Mesodermal cell (in vitro differentiated cells): ENCODE measurements at regions not wholly inside any gene's neighbourhood (a gene's known extent, or its start where the extent isn't known, plus 50 kb on each side); places are given as distances from the start of the nearest gene placed in this dataset.
"Not testable (repeated sequence)": the region's sequence is repeated elsewhere in the genome, so short reads cannot be mapped to it uniquely, and the experiment has no call there.

Experiments
- H3K27ac ChIP-seq: 2 replicates; pipeline ENCODE4 v1.7.0; 2013; ENCODE audit warnings: mild to moderate bottlenecking, low read depth, low read length, moderate library complexity; ENCODE audit not compliant: severe bottlenecking
- H3K36me3 ChIP-seq: 2 replicates; pipeline ENCODE4 v1.7.1; 2013; ENCODE audit warnings: mild to moderate bottlenecking, low read length, moderate library complexity; ENCODE audit not compliant: control insufficient read depth, insufficient read depth
- H3K4me1 ChIP-seq: one replicate; pipeline ENCODE4 v1.7.1; 2013; ENCODE audit warnings: mild to moderate bottlenecking, low read length; ENCODE audit not compliant: insufficient read depth, control insufficient read depth, poor library complexity, severe bottlenecking
- H3K4me3 ChIP-seq: 2 replicates; pipeline ENCODE4 v1.7.0; 2013; ENCODE audit warnings: low read length, control low read depth, mild to moderate bottlenecking; ENCODE audit not compliant: insufficient read depth, poor library complexity, severe bottlenecking; ENCODE audit errors: extremely low read depth
- H3K9me3 ChIP-seq: 2 replicates; pipeline ENCODE4 v1.7.1; 2013; ENCODE audit warnings: mild to moderate bottlenecking, low read length, moderate library complexity; ENCODE audit not compliant: control insufficient read depth
- WGBS, 2 experiments: methylation state at CpG; one replicate each; pipeline ENCODE4 v1.1.5; 2013; ENCODE audit warnings: missing lambda C conversion rate in 2 of 2; ENCODE audit not compliant: insufficient coverage in 2 of 2; 5-methylcytosine and 5-hydroxymethylcytosine counted together

DNA sequence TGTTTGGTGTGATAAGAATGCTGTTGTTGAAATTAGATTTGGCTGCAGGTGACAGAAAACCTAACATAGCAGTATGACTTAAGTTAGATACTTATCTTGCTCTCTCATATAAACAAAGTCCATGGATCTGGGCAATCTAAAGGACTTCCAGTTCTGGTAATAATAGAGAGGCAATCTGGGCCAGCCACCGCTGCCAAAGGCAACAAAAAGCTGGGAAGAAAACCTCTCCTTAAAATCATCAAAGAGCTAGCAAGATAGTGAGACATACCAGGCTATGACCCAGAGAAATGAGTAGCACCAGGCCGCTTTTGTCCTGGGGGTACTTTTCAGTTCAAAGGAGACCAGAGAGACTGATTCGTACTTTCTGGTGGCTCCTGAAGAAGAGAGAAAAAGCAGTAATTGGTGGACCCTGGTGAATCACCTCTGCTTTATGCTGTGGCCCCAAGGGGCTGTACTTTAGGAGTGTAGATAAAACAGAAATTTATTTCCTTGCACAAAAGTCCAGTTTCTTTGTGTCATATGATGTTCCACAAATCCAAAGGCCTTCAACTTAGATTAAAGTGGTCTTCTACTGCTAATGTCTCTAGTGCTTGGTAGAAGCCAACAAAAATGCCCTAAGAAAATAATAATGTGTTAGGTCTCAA is 125.4 kb downstream of the TBX19 start:
- Histone ChIP-seq H3K36me3 (no peaks in the 10 kb centered on the region), H3K4me3 (no peak overlapping the region), H3K4me1 (peaks cover 33% of the 10 kb centered on the region), H3K9me3 (no peaks in the 10 kb centered on the region), H3K27ac (peak overlapping the region; percentile 47)
- WGBS, 2 experiments, result 49 to 86% methylated on average over 2 of the region's 3 CpGs

DNA sequence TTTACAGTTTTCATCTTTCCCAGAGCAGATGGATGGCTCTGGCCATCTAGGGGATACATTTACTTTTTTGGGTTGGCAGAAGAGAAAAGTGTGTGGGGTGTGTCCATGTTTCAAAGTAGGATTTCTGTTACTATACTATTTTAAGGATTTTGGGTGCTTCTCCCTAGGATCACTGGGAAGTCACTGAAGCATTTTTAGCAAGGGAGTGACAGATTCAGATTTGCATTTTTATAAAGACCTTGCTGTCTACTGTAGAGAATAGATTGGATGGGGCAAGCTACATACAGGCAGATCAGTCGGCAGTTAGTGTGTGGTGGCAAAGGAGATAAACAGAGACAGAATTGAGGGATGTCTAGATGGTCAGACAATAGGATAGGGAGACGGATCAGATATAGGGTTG is 122.5 kb downstream of the TBX19 start:
- Histone ChIP-seq H3K27ac (no peak overlapping the region), H3K4me1 (peaks cover 34% of the 10 kb centered on the region), H3K9me3 (no peaks in the 10 kb centered on the region), H3K4me3 (no peak overlapping the region), H3K36me3 (no peaks in the 10 kb centered on the region)
- 91 to 93% methylated on average over 2 of the region's 2 CpGs for WGBS, 2 experiments

DNA sequence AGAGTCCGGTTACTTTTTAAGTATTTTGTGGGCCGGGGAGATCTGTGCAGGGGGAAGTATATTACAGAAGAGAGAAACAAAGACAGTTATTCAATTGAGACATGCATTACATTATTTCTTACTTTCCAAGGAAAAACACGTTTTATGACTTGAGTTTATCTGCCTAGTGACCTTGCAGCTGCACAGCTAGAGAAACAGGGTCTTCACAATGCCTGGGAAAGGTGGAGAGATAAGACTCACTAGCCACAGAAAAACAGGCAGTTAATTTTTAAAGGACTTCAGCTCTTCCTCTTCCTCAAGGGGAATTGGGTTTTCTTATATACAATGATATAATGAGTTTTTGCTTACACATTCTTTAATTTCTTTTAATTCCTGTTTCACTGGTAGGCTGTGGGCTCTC is 121.8 kb downstream of the TBX19 start:
- H3K4me1 ChIP-seq, result peaks cover 34% of the 10 kb centered on the region
- not testable (repeated sequence) for H3K4me3 ChIP-seq, H3K27ac ChIP-seq, H3K9me3 ChIP-seq, H3K36me3 ChIP-seq
- 73% methylated on average over 2 of the region's 3 CpGs; no CpG with 5 or more reads in 1 of the 2 experiments for WGBS, 2 experiments

DNA sequence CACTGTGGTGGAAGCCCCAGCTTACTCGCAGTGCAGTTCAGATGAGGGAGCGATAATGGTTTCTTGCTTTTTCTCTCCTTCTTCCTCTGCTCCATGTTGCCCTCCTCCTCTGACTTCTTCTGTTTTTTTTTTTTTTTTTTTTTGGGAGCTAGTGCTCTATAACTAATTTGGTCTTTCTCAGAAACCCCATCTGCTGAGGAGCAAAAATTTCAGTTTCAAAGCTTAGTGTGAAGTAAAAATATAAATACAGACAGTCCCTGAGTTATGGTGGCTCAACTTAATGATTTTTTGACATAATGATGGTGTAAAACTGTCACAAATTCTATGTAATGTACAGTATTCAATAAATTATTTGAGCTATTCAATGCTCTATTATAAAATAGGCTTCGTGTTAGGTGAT is 120.7 kb downstream of the TBX19 start:
- WGBS, 2 experiments, result 92% methylated on average over 2 of the region's 3 CpGs; no CpG with 5 or more reads in 1 of the 2 experiments
- no peaks in the 10 kb centered on the region for H3K9me3 ChIP-seq
- H3K36me3 ChIP-seq, result no peaks in the 10 kb centered on the region
- no peak overlapping the region for H3K4me3 ChIP-seq
- H3K4me1 ChIP-seq, result peaks cover 34% of the 10 kb centered on the region
- no peak overlapping the region for H3K27ac ChIP-seq

DNA sequence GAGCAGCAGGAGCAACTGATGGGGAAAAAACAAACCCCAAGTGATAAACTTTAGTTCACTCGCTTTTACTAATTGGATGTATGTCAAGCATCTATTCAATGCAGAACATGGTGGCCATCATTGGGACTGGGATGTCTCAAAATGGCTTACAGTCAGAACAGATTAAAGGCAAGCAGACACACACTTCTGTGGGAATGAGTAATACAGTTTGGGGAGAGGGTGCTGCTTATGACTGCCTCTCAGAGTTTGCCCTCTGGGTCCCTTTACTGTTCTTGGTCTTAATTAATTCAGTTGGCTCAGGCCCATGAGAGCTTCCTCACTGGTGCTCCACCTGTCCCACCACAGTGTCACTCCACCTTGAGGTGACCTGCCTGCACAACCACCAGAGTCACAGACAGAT is 119.5 kb downstream of the TBX19 start:
- Histone ChIP-seq H3K4me1 (peaks cover 27% of the 10 kb centered on the region), H3K36me3 (no peaks in the 10 kb centered on the region), H3K4me3 (no peak overlapping the region), H3K27ac (no peak overlapping the region), H3K9me3 (no peaks in the 10 kb centered on the region)
- 88% methylated on average over 1 of the region's 1 CpG; no CpG with 5 or more reads in 1 of the 2 experiments for WGBS, 2 experiments

DNA sequence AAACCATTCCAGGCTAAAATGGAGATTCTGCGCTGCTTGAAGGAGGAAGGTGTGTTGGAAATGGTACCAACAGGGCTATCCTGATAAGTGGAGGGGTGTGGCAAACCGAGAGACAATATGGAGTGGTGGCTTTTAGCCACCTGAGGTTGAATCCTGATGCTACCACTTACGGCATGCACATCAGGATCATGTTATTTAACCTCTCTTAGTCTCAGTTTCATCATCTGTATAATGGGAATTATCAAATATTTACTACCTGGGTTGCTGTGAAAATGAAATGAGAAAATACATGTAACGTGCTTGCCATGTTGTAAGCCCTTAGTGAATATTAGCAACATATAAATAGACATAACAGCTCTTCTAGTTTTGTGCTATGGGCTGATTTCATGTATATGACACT is 117.1 kb downstream of the TBX19 start:
- H3K9me3 ChIP-seq, result no peaks in the 10 kb centered on the region
- H3K4me1 ChIP-seq, result peaks cover 18% of the 10 kb centered on the region
- H3K27ac ChIP-seq, result no peak overlapping the region
- no peaks in the 10 kb centered on the region for H3K36me3 ChIP-seq
- 100% methylated on average over 1 of the region's 4 CpGs; no CpG with 5 or more reads in 1 of the 2 experiments for WGBS, 2 experiments
- H3K4me3 ChIP-seq, result no peak overlapping the region

DNA sequence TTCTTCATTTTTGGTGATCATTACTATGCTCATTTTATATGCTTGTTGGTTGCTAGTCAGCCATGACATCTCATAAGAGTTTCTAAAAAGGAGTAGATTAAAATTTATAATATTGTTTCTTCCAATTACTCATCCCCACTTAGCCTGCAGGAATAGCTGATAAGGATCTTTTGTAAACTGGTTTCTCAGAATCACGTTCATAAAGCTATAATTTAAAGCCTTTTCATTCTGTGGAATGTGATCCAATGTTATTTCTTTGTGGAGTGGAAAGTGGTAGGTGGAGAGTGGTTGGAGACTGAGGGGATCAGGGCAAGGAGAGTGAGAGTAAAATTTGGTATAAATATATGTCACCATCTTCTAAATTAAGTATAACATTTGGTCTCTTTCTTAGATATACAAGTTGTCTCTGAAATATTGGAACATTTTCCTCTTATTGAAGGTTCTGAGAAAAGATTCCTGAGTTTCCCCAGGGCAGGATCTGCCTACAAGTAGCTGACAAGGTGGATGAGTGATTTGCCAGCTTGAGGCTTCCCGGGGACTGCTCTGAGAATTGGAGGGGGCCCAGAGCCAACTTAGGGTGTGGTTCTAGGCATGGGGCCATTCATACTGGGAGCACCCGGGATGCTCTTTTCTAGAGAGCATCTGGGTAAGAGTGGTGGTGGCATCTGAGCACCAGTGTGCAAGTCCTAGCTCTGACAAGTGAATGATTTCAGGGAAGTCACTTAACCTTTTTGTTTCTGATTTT is 116.4 kb downstream of the TBX19 start:
- no peak overlapping the region for H3K4me3 ChIP-seq
- H3K9me3 ChIP-seq, result no peaks in the 10 kb centered on the region
- peaks cover 21% of the 10 kb centered on the region for H3K4me1 ChIP-seq
- WGBS, 2 experiments, result 83 to 95% methylated on average over 2 to 3 of the region's 3 CpGs
- H3K36me3 ChIP-seq, result no peaks in the 10 kb centered on the region
- no peak overlapping the region for H3K27ac ChIP-seq

DNA sequence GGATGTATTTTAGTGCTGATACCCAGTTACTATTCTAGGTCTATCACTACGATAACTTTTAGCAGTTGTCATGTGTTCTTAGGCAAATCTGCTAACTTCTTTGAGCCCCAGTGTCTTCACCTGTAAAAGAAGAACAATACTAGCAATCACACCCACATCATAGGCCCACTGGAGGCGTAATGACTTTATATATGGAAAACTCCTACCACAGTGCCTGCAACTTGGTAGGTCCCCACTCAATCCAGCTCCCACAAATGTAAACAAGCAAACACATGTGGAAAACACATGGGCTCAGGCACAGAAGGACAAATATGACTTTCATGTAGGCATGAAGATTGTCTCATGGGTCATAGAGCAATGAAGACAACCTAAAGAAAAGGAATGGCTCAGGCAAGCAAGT is 115.8 kb downstream of the TBX19 start:
- Histone ChIP-seq H3K4me3 (no peak overlapping the region), H3K4me1 (peaks cover 21% of the 10 kb centered on the region), H3K27ac (no peak overlapping the region), H3K9me3 (no peaks in the 10 kb centered on the region), H3K36me3 (no peaks in the 10 kb centered on the region)
- 90% methylated on average over 2 of the region's 2 CpGs; no CpG with 5 or more reads in 1 of the 2 experiments for WGBS, 2 experiments

DNA sequence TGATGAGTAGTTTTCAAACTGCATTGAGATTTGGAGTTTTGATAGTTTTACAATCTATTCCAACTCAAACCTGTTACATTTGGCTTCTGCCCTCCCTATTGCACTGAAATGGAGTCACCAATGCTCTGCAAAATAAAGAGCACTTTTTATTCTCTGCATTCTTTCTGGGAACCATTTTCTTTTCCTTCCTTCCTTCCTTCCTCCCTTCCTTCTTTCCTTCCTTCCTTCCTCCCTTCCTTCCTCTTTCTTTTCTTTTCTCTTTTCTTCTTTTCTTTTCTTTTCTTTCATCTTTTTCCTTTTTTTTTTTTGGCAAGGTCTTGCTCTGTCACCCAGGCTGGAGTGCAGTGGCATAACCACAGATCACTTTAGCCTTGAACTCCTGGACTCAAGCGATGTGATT is 114.2 kb downstream of the TBX19 start:
- Histone ChIP-seq H3K4me3 (no peak overlapping the region), H3K4me1 (peaks cover 21% of the 10 kb centered on the region), H3K27ac (no peak overlapping the region), H3K36me3 (no peaks in the 10 kb centered on the region), H3K9me3 (no peaks in the 10 kb centered on the region)
- 71 to 82% methylated on average over 1 of the region's 1 CpG for whole genome bisulfite sequencing, 2 experiments

DNA sequence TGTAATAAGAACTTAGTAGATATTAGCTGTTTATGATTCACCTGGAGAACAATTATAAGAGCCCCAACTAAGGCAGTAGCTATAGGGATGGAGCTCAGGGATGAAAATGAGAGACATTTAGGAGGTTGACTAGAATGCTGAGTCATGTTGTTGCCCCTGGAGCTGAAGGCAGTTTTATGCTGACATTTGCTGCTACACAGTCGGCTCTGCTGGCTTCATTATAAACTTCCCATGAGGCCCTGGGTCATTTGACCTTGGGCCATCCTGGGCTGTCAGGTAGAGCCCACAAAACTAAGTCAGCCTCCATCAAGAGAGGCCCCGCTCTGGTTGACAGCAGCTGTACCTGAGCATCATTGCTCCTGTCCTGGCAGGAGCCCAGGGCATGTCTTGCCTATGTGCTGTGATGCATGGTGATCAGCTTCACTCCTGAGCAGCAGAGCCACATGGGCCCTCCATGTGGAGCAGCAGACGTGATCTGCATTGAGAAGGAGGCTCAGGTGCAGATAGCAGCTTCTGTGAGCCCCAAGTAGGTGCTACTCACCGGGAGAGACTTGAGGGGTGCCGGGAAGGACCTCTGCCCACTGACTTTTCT is 112.4 kb downstream of the TBX19 start:
- peaks cover 8% of the 10 kb centered on the region for H3K4me1 ChIP-seq
- H3K4me3 ChIP-seq, result no peak overlapping the region
- WGBS, 2 experiments, result 90 to 91% methylated on average over 4 to 5 of the region's 5 CpGs
- H3K27ac ChIP-seq, result no peak overlapping the region
- H3K36me3 ChIP-seq, result no peaks in the 10 kb centered on the region
- no peaks in the 10 kb centered on the region for H3K9me3 ChIP-seq
